SK-N-MC (cell line): ENCODE measurements at regions not wholly inside any gene's neighbourhood (a gene's known extent, or its start where the extent isn't known, plus 50 kb on each side); places are given as distances from the start of the nearest gene placed in this dataset.

ENCODE experiments used
- EZH2 ChIP-seq: fragments of 200-600 bp; sonication (generic); IDR thresholded peaks from one replicate; pipeline ENCODE4 v1.6.1; 2017; ENCODE audit warnings: antibody characterized with exemption
- FOXP2 ChIP-seq: optimal IDR thresholded peaks from 2 replicates; pipeline ENCODE3; 2011; ENCODE audit warnings: mild to moderate bottlenecking, moderate library complexity; ENCODE audit not compliant: insufficient read depth; ENCODE audit errors: extremely low read length, control extremely low read depth
- POLR2AphosphoS5 ChIP-seq: IDR thresholded peaks from 2 replicates; pipeline ENCODE4 v1.6.1; 2012; ENCODE audit warnings: mild to moderate bottlenecking, low read depth, low read length, borderline replicate concordance

- TF ChIP-seq EZH2 (no peak), POLR2AphosphoS5 (no peak), FOXP2 (no peak)
Observed at GRCh38 chr1:228802386-228803220, 67.3 kb downstream of the RHOU start.
